DND-41 (cell line): ENCODE measurements at regions not wholly inside any gene's neighbourhood (a gene's known extent, or its start where the extent isn't known, plus 50 kb on each side); places are given as distances from the start of the nearest gene placed in this dataset.

ENCODE experiments used
- CTCF ChIP-seq: IDR thresholded peaks from 2 replicates; pipeline ENCODE4 v1.5.1; 2012; ENCODE audit warnings: borderline replicate concordance, low read length, moderate library complexity, mild to moderate bottlenecking; ENCODE audit not compliant: poor library complexity, severe bottlenecking; ENCODE audit errors: extremely low read depth
- EZH2 ChIP-seq: IDR thresholded peaks from 3 replicates; pipeline ENCODE4 v1.6.1; 2012; ENCODE audit warnings: borderline replicate concordance, low read depth, mild to moderate bottlenecking, moderate library complexity, low read length, inconsistent platforms; ENCODE audit not compliant: severe bottlenecking

- no peak for TF ChIP-seq EZH2
- TF ChIP-seq CTCF = no peak
Measured at GRCh38 chr10:7090529-7090928, 320.3 kb downstream of the SFMBT2 start.
